Inflammatory macrophage (primary cell): ENCODE measurements at regions not wholly inside any gene's neighbourhood (a gene's known extent, or its start where the extent isn't known, plus 50 kb on each side); places are given as distances from the start of the nearest gene placed in this dataset.
A peak's percentile ranks its signal among the peaks of the same experiment; 100 is the strongest.

Source experiments
- DNase-seq, 2 donors: peaks; one replicate each; pipeline ENCODE4 v3.0.0-alpha.2; 2020 to 2022

DNA sequence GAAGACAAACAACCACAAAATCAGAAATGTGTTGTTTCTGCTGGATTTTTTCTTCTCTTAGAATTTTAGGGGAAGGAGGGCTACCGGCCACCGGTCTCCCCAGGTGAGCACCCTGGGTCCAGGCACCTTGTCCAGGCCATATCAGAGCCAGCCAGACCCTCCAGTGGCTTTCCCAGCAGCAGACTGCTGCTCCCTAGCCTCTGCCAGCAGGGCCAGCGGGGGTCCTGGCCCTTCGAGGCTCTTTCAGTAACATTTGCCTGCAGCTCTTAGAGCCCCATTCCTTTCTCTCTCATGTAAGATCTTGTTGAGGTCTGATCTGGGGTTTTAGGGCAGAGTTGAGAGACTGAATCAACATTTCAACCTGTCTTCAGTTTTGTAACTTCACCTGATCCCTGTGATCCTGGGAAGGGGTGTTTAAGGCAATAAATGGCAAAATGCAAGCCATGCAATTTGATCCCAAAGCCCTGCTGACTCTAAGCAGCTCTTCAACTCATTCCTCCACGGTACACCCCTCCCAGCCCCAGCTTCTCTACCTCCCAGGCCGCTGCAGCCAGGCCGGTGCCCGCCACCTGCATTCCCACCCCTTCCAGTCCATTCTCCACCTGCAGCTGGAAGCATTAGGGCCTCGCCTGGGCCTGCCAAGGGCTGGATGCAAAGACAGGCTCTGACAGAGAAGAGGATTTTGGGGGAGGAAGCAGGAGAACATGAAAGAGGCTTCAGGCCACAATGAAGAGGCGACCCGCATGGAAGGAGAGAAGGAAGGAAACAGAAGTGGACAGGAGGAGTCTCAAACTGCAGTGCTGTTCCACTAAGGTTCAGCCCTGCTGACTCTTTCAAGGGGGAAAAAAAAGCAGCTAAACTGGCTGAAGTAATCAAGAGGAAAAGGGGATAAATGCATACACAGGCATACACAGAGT lies 113.0 kb upstream of the FGF3 start:
- no peak for DNase-seq

DNA sequence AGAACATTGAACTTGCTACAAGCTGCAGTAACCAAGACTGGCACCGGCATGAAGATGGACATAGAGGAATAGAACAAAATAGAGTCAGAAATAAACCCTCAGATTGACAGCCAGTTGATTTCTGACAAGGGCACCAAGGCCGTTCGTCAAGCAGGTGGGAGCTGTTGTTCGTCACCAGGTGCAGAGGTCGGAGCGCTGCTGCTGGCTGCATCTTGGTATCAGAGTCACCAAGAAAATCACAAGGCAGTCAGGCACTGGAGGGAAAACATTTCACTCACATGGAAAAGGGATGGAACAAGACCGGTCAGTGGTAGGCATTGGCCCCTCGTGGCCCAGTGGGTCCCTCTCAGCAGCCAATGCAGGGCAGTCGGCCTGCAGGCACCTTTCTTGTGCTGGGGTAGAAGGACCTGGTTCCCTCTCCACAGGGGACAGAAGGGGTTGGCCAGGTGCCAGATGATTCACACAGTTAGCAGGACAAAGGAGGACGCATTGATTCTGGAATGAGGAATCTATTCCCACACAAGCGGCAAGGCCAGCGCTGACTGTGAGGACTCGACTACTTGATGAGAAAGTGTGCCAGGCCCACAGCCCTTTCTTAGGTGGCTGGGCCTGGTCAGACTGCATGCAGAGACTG lies 115.8 kb upstream of the FGF3 start:
- no peak for DNase-seq

DNA sequence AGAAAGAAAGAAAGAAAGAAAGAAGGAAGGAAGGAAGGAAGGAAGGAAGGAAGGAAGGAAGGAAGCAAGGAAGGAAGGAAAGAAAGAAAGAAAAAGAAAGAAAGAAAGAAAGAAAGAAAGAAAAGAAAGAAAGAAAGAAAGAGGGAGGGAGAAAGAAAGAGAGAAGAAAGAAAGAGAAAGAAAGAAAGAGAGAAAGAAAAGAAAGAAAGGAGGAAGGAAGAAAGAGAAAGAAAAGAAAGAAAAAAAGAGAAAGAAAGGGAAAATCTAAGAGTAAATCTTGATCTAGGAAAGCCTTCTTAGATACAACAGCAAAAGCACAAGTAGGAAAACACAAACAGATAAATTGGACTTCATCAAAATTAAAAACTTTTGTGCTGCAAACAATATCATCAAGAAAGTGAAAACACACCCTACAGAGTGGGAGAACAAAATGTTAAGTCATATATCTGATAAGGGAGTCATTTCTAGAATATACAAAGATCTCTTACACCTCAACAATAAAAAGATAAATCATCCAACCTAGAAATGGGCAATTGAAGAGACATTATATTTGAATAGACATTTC lies 116.8 kb upstream of the FGF3 start:
- DNase-seq = no peak

DNA sequence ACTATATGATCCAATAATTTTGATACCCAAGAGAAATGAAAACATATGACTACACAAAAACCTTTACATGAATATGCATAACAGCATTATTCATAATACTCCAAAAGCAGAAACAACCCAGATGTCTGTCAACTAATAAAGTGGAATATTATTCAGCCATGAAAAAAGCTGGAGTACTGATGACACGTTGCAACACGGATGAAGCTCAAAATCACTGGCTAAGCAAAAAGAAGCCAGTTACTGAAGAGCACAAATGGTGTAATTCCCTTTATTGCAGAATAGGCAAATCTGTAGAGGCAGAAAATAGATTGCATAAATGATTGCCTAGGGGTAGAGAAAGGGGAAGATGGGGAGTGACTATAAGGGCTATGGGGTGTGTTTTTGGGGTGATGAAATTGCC lies 117.6 kb upstream of the FGF3 start:
- DNase-seq = peak; percentile 1 to 54

DNA sequence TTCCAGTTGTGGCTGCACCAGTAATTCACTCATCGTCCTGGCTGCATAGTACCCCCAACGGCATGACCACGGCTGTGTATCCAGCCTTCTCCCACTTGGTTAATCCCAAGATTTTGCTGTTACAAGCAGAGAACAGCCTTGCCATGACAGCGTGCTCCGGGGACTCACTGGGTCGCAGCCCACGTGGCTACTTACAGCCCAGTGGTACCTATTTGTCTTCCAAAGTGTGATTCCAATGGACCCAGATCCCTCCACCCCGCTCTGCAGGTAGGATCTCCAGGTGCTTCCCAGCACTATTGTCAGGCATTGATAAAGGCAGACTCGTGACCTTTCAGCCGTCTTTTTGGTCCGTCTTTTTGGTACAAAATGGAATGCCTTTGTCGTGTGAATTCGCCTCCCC lies 119.0 kb upstream of the FGF3 start:
- no peak for DNase-seq

DNA sequence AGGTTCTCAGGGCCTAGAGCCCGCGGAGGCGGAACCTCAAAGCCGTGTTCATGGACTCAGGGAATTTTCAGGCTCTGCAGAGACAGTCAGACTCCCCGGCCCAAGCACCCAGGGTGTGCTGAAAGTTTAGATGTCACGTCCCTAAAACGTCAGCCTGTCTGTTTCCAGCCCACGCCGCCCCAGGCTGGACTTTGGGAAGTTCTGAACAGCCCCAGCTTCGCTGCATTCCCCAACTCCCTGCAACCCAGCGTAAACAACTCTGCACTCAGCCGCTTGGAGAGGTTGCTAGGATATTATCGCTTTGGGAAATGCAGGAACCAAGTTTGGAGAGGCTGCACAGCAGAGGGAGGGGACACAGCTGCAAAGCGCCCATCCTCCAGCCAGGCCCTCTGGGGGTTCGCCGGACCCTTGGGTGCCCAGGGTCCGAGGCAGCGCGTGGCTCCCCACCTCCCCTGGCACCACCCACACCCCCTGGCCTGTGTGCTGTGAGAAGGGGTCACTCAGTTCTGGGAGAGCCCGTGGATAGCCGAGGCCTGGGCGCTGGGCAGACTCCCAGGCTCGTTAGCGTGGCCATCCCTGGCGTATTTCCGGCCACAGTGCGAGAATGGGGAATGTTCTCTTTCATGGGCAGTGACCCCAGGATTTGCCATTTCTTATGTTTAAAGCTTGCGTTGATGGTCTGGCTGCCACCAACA lies 120.5 kb upstream of the FGF3 start:
- no peak for DNase-seq

DNA sequence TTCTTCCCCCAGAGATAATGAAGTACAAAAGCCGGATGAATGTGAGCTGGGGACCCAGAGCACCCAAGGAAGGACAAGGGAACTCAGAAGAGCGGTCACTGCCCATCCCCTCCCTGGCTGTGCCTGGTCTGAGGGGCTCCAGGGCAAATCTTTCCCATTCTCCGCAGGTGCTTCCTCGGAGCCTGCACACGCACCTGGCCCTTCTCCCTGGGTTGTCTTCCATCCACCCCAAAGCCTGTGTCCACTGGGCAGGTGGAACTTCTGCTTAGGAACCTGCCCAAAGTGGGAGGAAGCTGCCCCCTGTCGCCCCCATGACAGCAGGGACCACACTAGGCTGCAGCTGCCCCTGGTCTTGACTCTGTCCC lies 121.0 kb upstream of the FGF3 start:
- no peak for DNase-seq

DNA sequence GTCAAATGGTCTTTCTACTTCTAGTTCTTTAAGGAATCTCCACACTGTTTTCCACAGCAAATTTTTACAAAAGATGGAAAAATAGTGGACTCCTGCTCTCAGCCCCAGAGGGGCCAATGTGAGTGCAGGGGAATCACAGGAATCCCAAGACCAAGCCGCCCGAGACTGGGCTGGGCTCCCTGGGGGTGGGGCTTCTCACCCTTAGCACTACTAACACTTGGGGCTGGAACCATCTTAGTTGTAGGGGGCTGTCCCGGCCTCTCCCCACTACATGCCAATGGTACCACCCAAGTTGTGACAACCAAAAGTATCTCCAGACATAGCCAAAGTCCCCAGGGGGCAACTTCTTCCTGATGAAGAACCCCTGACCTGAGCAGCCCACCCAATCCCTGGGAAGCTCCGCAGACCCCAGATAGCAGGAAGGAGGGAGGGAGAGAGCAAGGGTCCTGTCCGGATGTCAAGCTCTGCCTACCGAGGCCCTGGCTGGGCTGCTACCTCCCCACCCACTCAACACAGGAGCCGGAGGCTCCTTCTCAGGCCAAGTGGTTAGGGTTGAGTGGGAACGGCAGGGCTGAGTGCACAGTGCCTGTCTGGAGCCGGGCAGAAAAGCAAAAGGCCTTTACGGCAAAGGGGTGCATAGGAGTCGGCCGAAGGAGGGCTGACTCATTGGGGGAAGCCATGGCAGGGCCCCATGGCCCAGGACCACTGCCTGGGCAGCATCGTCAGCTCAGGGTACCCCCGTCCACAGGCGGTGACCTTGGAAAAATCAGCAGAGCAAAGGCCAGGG lies 122.5 kb upstream of the FGF3 start:
- no peak for DNase-seq

DNA sequence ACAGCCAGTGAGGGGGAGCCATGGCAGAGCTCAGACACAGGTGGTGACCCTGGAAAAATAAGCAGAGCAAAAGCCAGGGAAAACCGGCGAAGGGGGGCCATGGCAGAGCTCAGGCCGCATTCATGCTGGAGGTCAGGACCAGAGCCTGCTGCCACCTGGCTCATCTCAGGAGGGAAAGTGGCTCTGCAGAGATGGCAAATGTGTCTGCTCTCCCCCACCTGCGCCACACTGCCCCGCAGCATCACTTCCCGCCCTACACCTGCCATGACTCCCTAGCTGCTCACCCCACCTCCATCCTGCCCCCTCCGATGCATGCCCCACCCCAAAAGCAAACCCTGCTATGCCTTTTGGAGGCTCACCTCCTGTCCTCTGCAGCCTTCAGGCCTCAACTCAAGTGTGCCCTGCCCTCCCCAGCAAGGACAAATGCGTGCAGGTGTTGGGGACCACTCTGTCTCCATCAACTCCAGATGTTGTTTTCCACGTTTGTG lies 123.2 kb upstream of the FGF3 start:
- no peak for DNase-seq

DNA sequence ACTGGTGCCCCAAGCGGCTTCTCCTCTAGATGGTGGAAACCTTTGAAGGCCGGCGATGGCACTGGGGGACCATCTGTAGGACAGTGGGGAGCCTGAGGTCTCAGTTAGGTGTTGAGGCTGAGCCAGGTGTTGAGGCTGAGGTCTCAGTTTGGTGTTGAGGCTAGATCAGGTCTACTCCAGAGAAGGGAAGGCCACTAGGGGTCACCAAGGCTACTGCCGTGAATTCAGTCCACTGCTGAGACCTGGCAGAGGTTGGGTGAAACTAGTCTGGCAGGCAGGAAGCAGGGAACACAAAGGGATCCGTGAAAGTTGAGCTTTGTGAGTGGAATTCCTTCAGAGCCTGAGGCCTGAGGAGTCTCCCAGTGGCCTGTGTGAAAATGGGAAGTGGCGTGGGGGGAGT lies 123.8 kb upstream of the FGF3 start:
- DNase-seq = no peak

DNA sequence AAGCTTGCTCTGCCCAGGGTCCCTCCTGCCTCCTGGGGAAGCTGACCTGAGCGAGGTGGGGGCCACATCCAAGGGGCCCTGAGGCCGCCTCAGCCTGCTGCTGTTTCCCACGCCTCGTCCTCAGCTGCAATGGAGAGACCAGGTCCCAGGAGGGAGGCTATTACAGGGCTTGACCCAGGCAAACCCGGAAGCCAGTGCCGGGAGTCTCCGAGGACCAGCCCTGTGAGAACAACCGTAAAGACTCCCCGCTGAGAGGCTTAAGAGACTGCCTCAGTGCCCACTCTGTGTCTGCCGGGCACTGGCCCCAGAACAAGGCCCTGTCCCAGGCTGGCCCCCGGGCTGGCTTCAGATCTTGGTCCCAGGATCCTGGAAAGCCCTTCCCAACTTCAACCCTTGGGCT lies 124.3 kb upstream of the FGF3 start:
- no peak for DNase-seq

DNA sequence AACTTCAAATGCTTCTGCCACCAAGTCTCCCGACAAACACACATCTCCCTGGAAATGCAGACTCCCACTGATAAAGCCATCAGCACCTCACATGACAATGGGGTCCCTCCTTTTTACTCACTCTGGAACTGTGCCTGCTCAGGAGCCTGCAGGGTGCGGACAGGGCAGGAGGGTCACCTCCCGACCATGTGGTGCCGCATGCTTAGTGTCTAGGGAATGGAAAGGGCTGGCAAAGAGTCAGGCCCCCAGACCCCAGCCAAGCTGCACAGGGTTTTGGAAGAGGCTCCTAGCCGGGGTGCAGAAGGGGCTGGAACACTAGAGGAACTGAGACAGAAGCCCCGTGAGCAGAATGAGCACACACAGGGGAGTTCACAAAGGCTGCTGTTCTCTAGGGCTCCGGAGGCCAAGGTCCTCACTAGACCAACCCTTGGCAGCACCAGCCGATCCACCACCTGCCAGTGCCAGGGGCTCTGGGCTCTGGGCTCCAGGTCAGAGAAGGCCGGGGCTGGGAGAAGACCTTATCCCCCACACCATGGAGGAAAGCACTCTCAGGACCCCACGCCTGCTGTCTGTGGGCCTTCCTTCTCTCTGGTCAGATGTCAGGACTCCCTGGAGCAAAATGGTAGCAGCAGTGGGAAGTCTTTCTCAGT lies 125.1 kb upstream of the FGF3 start:
- no peak for DNase-seq

DNA sequence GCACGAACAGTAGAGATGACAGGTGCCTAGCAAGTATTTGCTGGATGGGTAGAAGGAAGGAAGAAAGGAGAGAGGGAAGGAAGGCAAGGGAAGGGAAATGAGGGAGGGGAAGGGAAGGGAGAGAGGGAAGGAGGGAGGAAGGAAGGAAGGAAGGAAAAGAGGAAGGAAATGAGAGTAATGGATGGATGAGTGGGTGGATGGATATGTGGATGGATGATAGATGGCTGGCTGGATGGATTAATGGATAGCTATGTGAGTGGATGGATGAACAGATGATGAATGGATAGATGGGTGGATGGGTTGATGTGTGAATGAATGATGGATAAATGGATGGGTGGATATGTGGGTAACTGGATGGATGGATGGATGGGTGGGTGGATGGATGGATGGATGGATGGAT lies 125.9 kb upstream of the FGF3 start:
- DNase-seq = no peak

DNA sequence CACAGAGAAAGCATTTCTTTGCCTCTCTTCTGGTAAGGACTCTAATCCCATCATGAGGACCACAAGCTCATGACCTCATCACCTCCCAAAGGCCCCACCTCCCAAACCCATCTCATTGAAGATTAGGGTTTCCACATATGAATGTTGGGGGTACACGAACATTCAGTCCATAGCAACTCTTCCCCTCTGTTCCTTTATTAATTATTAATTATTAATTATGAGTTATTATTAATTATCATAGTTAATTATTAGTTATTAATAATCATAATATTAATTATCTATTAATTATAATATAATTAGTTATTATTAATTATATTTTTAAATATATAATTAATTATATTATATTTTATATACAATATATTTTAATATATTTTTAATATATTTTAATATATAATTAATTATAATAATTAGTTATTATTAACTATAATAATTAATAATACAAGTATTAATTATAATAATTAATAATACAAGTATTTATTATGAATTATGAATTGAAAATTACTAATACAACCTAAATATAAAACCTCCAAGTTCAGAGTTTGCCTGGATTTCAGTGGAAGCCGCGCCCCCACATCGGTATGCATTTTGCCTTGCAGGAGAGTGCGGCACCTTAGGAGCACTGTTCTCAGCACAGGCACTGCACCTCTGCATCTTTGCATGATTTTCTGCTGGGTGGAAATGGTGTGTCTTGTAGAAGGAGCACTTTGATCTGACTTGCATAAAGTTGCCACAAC lies 128.0 kb upstream of the FGF3 start:
- no peak for DNase-seq

DNA sequence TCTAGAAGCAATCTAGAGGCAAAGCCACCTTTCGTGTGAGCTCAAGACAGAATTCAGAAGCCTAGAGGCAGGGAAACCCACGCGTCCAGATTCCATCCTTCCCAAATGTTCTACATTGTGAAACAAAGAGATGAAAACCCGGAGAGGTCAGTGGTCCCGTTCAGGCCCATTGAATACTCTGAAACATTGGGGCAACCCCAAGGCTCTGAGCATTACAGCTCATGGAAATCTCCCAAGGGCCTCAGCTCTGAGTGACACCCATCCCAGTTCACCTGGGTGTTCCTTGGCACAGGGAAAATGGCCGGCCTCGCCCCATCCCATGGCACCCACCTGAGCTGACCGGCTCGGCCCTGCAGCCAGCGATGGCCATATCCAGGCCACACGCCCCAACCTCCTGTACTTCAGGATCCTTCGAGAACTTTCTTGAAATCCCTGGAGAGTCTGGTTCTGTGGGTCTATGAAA lies 128.6 kb upstream of the FGF3 start:
- no peak for DNase-seq

DNA sequence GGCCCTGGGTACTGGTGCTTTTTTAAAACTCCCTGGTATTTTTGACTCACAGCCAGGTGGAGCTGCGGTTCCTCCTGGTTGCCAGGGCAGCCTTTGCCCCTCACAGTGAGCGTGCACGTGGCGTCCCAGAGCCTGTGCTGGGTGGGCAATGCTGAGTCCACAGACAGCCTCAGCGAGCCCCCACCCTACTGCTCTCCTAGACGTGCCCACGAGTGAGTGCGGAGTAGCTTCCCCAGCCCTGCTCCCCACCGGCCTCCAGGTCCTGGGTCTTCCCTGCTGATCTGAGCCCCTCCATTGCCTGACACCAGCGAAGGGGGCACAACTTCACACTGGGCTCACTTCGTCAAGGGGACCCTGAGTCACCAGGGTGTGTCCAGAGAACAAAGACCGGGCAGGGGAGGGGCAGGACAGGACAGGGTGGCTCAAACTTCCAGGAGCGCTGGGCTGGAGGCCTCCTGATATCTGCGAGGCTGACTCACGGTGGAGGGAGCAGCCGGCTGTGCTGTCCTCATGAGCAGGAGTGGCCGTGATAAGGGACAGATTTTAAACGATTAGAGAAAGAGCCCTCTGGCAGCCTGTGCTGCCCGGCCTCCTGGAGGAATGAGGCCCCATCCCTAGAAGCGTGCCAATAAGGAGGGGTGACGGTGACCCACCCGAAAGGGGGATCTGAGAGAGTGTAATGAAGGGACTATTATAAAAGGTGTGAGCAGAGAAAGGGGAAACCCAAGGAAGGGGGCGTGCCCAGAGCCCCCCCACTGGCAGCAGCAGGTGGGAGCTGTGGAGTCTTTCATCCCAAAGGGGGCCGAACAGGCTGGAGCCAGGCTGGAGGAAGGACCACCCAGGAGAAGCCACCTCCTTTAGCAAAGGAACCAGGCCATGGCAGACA lies 129.3 kb upstream of the FGF3 start:
- DNase-seq = no peak

DNA sequence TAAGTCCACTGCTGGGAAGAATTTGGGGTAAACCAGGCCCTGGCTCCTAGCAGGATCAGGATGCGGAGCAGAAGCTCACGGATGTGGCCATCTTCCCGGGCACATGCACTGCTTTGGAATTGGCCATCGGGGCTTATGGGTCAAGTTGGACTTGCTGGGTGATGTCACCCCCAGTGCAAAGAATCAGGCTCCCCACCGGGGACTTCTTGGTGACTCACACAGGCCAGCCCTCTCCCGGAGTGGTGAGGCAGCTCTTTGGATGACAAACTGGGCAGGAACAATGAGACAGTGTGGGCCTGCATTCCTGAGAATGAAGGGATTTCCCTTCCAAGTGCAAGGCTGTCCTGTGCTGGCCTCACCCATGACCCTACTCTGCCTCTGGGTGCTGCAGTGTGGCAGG lies 128.8 kb upstream of the ANO1 start:
- DNase-seq = no peak

DNA sequence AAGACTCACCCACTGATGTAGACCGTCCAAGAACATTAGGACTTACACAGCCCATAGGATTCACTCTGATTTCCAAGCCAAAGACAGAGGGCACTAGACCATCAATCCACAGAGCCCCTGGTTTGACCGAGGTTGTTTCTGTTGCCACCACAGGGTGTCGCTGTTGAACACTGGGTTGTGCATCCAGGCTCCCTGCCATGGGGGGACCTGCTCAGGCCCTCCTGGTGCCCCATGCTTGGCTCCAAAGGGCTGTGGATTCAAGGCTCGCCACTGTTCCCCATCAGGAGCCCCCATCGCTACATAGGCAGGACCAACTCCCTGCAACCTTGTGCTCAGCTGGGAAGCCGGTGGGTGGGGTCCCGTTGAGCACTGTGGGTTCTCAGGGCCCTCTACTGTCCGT lies 128.0 kb upstream of the ANO1 start:
- DNase-seq = peak in 1 of 2 donors; percentile 8

DNA sequence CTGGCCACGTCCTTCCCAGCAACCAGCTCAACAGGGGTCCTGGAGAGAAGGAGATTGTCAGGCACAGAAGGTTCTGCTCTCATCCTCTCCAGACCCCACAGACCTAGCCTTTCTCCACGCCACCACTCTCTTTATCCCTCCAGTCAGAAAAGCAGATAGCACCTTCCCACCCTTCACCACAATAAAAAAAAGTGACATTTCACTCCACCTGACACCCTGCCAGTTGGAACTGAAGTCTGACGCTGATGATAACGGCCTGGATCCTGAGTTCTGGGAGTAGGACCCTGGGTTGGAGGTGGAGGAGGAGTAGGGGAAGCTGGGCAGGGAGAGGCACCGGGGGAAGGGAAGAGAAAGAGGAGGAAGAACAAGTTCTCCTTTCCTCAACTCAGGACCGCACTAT lies 127.5 kb upstream of the ANO1 start:
- DNase-seq = no peak

DNA sequence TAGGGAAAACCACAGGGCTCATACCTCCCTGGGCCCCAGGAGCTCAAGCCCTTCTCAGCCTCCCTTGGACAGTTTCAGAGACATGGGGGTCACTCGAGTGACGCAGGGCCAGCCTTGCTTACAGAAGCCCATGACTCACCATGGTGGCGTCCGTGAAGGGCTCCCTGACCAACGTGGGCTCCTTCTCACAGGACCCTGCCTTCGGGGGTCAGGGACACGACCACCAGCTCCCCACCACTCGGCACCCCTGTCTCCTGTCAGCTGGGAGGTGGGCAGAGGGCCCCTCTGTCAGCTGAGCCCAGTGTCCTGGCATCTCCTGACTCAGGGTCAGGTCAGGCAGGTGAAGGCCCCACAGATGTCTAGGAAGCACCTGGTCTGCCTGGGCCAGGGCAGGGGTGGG lies 126.3 kb upstream of the ANO1 start:
- DNase-seq = no peak
